ENCODE measurements at regions not wholly inside any gene's neighbourhood (a gene's known extent, or its start where the extent isn't known, plus 50 kb on each side); places are given as distances from the start of the nearest gene placed in this dataset.

- peaks cover under 1% of the 10 kb centered on the region for H3K36me3 Mint-ChIP-seq
- H3K9me3 Mint-ChIP-seq: peaks cover 16% of the 10 kb centered on the region
- no peaks in the 10 kb centered on the region for H3K27me3 Mint-ChIP-seq
- ATAC-seq: no peak
- no peak for DNase-seq (ENCODE audit: low spot score)
- no peak overlapping the region for H3K27ac Mint-ChIP-seq
- no peak overlapping the region for H3K4me3 Mint-ChIP-seq
- no peaks in the 10 kb centered on the region for H3K4me1 Mint-ChIP-seq (ENCODE audit: low read depth in 2 of 2)
Observed at GRCh38 chr5:118243068-118243467, 745.3 kb downstream of the DTWD2 start.

GRCh38 chr5:118236108-118236849, 752.1 kb downstream of the DTWD2 start:
- ATAC-seq (no peak), DNase-seq (ENCODE audit: low spot score) (no peak)
- Mint-ChIP-seq H3K9me3 (peaks cover 5% of the 10 kb centered on the region), H3K4me3 (no peak overlapping the region), H3K27me3 (no peaks in the 10 kb centered on the region), H3K27ac (no peak overlapping the region), H3K4me1 (ENCODE audit: low read depth in 2 of 2) (no peaks in the 10 kb centered on the region), H3K36me3 (no peaks in the 10 kb centered on the region)

GRCh38 chr5:118233606-118234005, 754.7 kb downstream of the DTWD2 start:
- Mint-ChIP-seq H3K9me3 (peaks cover 13% of the 10 kb centered on the region), H3K4me3 (no peak overlapping the region), H3K4me1 (ENCODE audit: low read depth in 2 of 2) (no peaks in the 10 kb centered on the region), H3K27ac (no peak overlapping the region), H3K27me3 (no peaks in the 10 kb centered on the region), H3K36me3 (no peaks in the 10 kb centered on the region)
- ATAC-seq: no peak
- no peak for DNase-seq (ENCODE audit: low spot score)

GRCh38 chr5:118228489-118228888, 759.9 kb downstream of the DTWD2 start:
- Mint-ChIP-seq H3K36me3 (no peaks in the 10 kb centered on the region), H3K4me1 (ENCODE audit: low read depth in 2 of 2) (no peaks in the 10 kb centered on the region), H3K4me3 (no peak overlapping the region), H3K9me3 (peaks cover 18% of the 10 kb centered on the region), H3K27ac (no peak overlapping the region), H3K27me3 (no peaks in the 10 kb centered on the region)
- DNase-seq (ENCODE audit: low spot score) (no peak), ATAC-seq (no peak)

- no peak for DNase-seq (ENCODE audit: low spot score)
- Mint-ChIP-seq H3K27ac (no peak overlapping the region), H3K36me3 (no peaks in the 10 kb centered on the region), H3K9me3 (peaks cover 10% of the 10 kb centered on the region), H3K4me1 (ENCODE audit: low read depth in 2 of 2) (no peaks in the 10 kb centered on the region), H3K27me3 (no peaks in the 10 kb centered on the region), H3K4me3 (no peak overlapping the region)
- no peak for ATAC-seq
Observed at GRCh38 chr5:118224546-118224945, 763.8 kb downstream of the DTWD2 start.

GRCh38 chr5:118220556-118221195, 767.7 kb downstream of the DTWD2 start:
- Mint-ChIP-seq H3K27me3 (no peaks in the 10 kb centered on the region), H3K4me3 (no peak overlapping the region), H3K9me3 (peaks cover 9% of the 10 kb centered on the region), H3K27ac (no peak overlapping the region), H3K4me1 (ENCODE audit: low read depth in 2 of 2) (no peaks in the 10 kb centered on the region), H3K36me3 (no peaks in the 10 kb centered on the region)
- no peak for ATAC-seq
- DNase-seq (ENCODE audit: low spot score): no peak

GRCh38 chr5:118211606-118212005, 776.7 kb downstream of the DTWD2 start:
- Mint-ChIP-seq H3K27me3 (no peaks in the 10 kb centered on the region), H3K4me1 (ENCODE audit: low read depth in 2 of 2) (no peaks in the 10 kb centered on the region), H3K9me3 (peaks cover 17% of the 10 kb centered on the region), H3K4me3 (no peak overlapping the region), H3K36me3 (no peaks in the 10 kb centered on the region), H3K27ac (no peak overlapping the region)
- DNase-seq (ENCODE audit: low spot score): no peak
- ATAC-seq: no peak

- H3K27ac Mint-ChIP-seq: no peak overlapping the region
- H3K27me3 Mint-ChIP-seq: no peaks in the 10 kb centered on the region
- DNase-seq (ENCODE audit: low spot score) (no peak), ATAC-seq (no peak)
- no peak overlapping the region for H3K4me3 Mint-ChIP-seq
- no peaks in the 10 kb centered on the region for H3K36me3 Mint-ChIP-seq
- H3K4me1 Mint-ChIP-seq (ENCODE audit: low read depth in 2 of 2): no peaks in the 10 kb centered on the region
- H3K9me3 Mint-ChIP-seq: peaks cover 10% of the 10 kb centered on the region
Observed at GRCh38 chr5:118208031-118208453, 780.3 kb downstream of the DTWD2 start.

GRCh38 chr5:118199801-118200200, 788.5 kb downstream of the DTWD2 start:
- no peak for ATAC-seq
- Mint-ChIP-seq H3K27me3 (no peaks in the 10 kb centered on the region), H3K27ac (no peak overlapping the region), H3K9me3 (peaks cover 15% of the 10 kb centered on the region), H3K4me1 (ENCODE audit: low read depth in 2 of 2) (no peaks in the 10 kb centered on the region), H3K36me3 (no peaks in the 10 kb centered on the region), H3K4me3 (no peak overlapping the region)
- DNase-seq (ENCODE audit: low spot score): no peak

GRCh38 chr5:118196229-118196628, 792.1 kb downstream of the DTWD2 start:
- no peak overlapping the region for H3K4me3 Mint-ChIP-seq
- ATAC-seq: no peak
- H3K27me3 Mint-ChIP-seq: no peaks in the 10 kb centered on the region
- H3K4me1 Mint-ChIP-seq (ENCODE audit: low read depth in 2 of 2): no peaks in the 10 kb centered on the region
- H3K9me3 Mint-ChIP-seq: peaks cover 14% of the 10 kb centered on the region
- H3K27ac Mint-ChIP-seq: no peak overlapping the region
- no peaks in the 10 kb centered on the region for H3K36me3 Mint-ChIP-seq
- DNase-seq (ENCODE audit: low spot score): no peak

- Mint-ChIP-seq H3K27ac (no peak overlapping the region), H3K9me3 (peaks cover 14% of the 10 kb centered on the region), H3K4me1 (ENCODE audit: low read depth in 2 of 2) (no peaks in the 10 kb centered on the region), H3K27me3 (no peaks in the 10 kb centered on the region), H3K36me3 (no peaks in the 10 kb centered on the region), H3K4me3 (no peak overlapping the region)
- ATAC-seq (no peak), DNase-seq (ENCODE audit: low spot score) (no peak)
Observed at GRCh38 chr5:118195211-118195610, 793.1 kb downstream of the DTWD2 start.

- Mint-ChIP-seq H3K27ac (no peak overlapping the region), H3K4me1 (ENCODE audit: low read depth in 2 of 2) (no peaks in the 10 kb centered on the region), H3K4me3 (no peak overlapping the region), H3K36me3 (no peaks in the 10 kb centered on the region), H3K27me3 (no peaks in the 10 kb centered on the region), H3K9me3 (peaks cover 15% of the 10 kb centered on the region)
- no peak for ATAC-seq
- DNase-seq (ENCODE audit: low spot score): no peak
Observed at GRCh38 chr5:118193194-118193905, 795.0 kb downstream of the DTWD2 start.

- Mint-ChIP-seq H3K27ac (no peak overlapping the region), H3K9me3 (peaks cover 3% of the 10 kb centered on the region), H3K36me3 (no peaks in the 10 kb centered on the region), H3K4me3 (no peak overlapping the region), H3K27me3 (no peaks in the 10 kb centered on the region), H3K4me1 (ENCODE audit: low read depth in 2 of 2) (no peaks in the 10 kb centered on the region)
- ATAC-seq: no peak
- DNase-seq (ENCODE audit: low spot score): no peak
Observed at GRCh38 chr5:118185018-118185417, 803.3 kb downstream of the DTWD2 start.

- Mint-ChIP-seq H3K4me1 (ENCODE audit: low read depth in 2 of 2) (no peaks in the 10 kb centered on the region), H3K4me3 (no peak overlapping the region), H3K27ac (no peak overlapping the region), H3K27me3 (no peaks in the 10 kb centered on the region), H3K9me3 (peaks cover 12% of the 10 kb centered on the region), H3K36me3 (no peaks in the 10 kb centered on the region)
- ATAC-seq (no peak), DNase-seq (ENCODE audit: low spot score) (no peak)
Observed at GRCh38 chr5:118176146-118176545, 812.2 kb downstream of the DTWD2 start.
